Liver (tissue), 2 donors: ENCODE measurements at regions not wholly inside any gene's neighbourhood (a gene's known extent, or its start where the extent isn't known, plus 50 kb on each side); places are given as distances from the start of the nearest gene placed in this dataset.

ENCODE experiments used
- TF ChIP-seq, protein P1 (sequence below): fragments of 150-350 bp; IDR thresholded peaks from 2 replicates; pipeline ENCODE4 v1.5.1; 2017; ENCODE audit warnings: improper control_type of control experiment, low read depth, low read length; ENCODE audit not compliant: missing input control
- TF ChIP-seq, protein P2 (sequence below): IDR thresholded peaks from 2 replicates; pipeline ENCODE4 v1.6.1; 2016; ENCODE audit warnings: antibody characterized with exemption
- donor health status: healthy.

DNA sequence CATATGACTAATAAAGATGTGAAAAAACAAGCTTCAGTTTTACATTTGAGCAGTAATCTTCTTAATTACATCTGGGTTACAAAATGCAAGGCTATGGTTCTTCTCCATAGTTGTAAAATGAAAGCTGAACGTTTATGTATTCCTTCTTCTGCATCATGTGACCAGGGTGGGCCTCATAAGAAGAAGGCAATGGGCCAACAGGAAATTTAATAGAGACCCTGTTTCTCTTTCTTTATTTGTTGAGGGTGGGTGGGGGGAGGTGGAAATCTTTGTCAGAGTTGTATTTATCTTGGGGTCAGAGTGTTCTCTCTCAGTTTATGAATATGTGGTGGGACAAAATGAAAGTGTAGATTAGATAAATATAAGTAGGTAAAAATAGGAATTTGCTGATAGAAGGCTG, 418.8 kb downstream of the TLE4 start:
- TF ChIP-seq, protein P1, sequence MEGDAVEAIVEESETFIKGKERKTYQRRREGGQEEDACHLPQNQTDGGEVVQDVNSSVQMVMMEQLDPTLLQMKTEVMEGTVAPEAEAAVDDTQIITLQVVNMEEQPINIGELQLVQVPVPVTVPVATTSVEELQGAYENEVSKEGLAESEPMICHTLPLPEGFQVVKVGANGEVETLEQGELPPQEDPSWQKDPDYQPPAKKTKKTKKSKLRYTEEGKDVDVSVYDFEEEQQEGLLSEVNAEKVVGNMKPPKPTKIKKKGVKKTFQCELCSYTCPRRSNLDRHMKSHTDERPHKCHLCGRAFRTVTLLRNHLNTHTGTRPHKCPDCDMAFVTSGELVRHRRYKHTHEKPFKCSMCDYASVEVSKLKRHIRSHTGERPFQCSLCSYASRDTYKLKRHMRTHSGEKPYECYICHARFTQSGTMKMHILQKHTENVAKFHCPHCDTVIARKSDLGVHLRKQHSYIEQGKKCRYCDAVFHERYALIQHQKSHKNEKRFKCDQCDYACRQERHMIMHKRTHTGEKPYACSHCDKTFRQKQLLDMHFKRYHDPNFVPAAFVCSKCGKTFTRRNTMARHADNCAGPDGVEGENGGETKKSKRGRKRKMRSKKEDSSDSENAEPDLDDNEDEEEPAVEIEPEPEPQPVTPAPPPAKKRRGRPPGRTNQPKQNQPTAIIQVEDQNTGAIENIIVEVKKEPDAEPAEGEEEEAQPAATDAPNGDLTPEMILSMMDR, result no peak
- TF ChIP-seq, protein P2, sequence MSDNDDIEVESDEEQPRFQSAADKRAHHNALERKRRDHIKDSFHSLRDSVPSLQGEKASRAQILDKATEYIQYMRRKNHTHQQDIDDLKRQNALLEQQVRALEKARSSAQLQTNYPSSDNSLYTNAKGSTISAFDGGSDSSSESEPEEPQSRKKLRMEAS, result no peak
